ENCODE measurements at regions not wholly inside any gene's neighbourhood (a gene's known extent, or its start where the extent isn't known, plus 50 kb on each side); places are given as distances from the start of the nearest gene placed in this dataset.

DNA sequence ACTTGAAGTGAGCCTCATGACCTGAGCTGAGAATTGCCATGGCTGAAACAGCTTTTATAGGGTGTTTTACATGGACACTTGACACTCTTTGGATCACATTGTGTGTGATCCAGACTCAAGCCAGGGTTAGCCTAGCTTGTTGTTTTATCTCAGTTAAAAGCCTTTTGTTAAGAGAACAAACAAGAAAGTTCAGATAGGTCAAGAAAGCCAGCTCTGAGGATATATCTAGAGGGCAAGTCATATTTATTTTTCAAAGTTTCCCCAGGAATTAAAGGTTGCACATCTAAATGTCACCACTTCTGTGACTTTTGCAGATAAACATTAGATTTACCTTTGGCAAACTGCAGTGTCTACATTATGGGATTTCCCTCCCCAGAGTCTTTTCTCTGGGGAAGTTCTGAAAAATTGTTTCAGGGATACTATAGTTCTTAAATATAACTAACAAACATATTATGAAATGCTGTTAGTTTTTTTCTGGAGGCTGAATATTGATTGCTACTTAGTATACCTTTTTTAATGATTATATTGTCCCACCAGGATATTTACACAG lies 134.5 kb downstream of the C9orf152 start:
- FAIRE-seq (no peak), DNase-seq (ENCODE audit: insufficient read length) (no peak)
- no peak for TF ChIP-seq POLR2AphosphoS5 (IDR thresholded peaks at IDR 0.05; ENCODE audit: low read depth, low read length)
- TF ChIP-seq POLR2A (IDR thresholded peaks at IDR 0.05; ENCODE audit: low read depth, low read length): no peak
- no peak for TF ChIP-seq TAF1 (IDR thresholded peaks at IDR 0.05; ENCODE audit: borderline replicate concordance, low read depth, low read length)

DNA sequence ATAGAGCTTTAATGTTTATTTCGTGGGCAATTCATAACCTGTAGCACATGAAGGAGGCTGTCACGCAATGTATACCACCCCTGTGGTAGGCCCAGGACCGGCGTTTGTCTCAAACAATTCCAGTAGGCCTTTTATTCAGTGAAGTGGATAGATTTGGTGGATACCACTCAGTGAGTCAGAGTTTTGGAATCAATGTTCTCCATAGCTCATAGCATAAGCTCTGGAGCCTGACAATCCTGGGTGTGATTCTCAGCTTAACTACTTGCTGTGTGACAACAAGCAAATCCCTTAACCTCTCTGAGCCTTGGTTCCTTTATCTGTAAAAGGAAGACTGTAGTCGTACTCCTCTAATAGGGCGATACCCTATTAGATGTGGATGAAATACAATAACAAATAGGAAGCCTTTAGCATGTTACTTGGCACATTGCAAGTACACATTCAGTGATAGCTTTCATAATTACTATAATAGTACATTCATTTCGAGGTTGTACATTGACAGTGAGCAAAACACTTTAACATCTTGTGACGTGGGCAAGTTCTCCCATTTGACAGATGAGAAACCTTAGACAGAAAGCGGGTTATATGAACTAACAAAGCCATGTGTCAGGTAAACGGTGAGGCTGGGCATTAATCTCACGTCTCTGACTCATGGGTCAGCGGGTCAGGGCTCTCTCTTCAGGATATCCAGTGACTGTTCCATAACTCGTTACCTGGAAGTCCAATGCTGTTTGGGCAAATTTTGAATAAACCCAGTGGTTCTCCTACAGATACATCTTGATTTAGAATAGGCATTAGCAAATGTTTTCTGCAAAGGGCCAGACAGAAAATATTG lies 130.8 kb downstream of the C9orf152 start:
- TF ChIP-seq TAF1 (IDR thresholded peaks at IDR 0.05; ENCODE audit: borderline replicate concordance, low read depth, low read length) (no peak), POLR2A (IDR thresholded peaks at IDR 0.05; ENCODE audit: low read depth, low read length) (no peak), POLR2AphosphoS5 (IDR thresholded peaks at IDR 0.05; ENCODE audit: low read depth, low read length) (no peak)
- DNase-seq (ENCODE audit: insufficient read length) (no peak), FAIRE-seq (peak; percentile 79)

DNA sequence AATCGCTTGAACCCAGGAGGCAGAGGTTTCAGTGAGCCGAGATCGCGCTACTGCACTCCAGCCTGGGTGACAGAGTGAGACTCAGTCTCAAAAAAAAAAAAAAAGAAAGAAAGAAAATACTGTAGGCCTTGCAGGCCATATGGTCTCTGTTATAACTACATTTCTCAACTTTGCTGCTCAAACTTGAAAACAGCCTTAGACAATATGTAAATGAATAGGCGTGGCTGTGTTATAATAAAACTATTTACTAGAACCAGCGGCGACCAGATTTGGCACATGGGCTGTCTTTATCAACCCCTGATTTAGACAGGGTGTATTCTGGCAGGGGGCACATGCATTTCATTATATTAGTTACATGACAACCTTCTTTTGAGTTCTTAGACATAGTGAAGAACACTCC lies 130.0 kb downstream of the C9orf152 start:
- FAIRE-seq (no peak), DNase-seq (ENCODE audit: insufficient read length) (no peak)
- TF ChIP-seq POLR2A (IDR thresholded peaks at IDR 0.05; ENCODE audit: low read depth, low read length) (no peak), POLR2AphosphoS5 (IDR thresholded peaks at IDR 0.05; ENCODE audit: low read depth, low read length) (no peak), TAF1 (IDR thresholded peaks at IDR 0.05; ENCODE audit: borderline replicate concordance, low read depth, low read length) (no peak)

GRCh38 chr9:110078604-110079003 lies 129.4 kb downstream of the C9orf152 start:
- TF ChIP-seq POLR2AphosphoS5 (IDR thresholded peaks at IDR 0.05; ENCODE audit: low read depth, low read length) (no peak), POLR2A (IDR thresholded peaks at IDR 0.05; ENCODE audit: low read depth, low read length) (no peak), TAF1 (IDR thresholded peaks at IDR 0.05; ENCODE audit: borderline replicate concordance, low read depth, low read length) (no peak)
- FAIRE-seq: peak; percentile 58
- DNase-seq (ENCODE audit: insufficient read length): no peak

- FAIRE-seq (no peak), DNase-seq (ENCODE audit: insufficient read length) (no peak)
- TF ChIP-seq POLR2A (IDR thresholded peaks at IDR 0.05; ENCODE audit: low read depth, low read length): no peak
- no peak for TF ChIP-seq POLR2AphosphoS5 (IDR thresholded peaks at IDR 0.05; ENCODE audit: low read depth, low read length)
- TF ChIP-seq TAF1 (IDR thresholded peaks at IDR 0.05; ENCODE audit: borderline replicate concordance, low read depth, low read length): no peak
Measured at GRCh38 chr9:110081395-110081794, 126.6 kb downstream of the C9orf152 start.

DNA sequence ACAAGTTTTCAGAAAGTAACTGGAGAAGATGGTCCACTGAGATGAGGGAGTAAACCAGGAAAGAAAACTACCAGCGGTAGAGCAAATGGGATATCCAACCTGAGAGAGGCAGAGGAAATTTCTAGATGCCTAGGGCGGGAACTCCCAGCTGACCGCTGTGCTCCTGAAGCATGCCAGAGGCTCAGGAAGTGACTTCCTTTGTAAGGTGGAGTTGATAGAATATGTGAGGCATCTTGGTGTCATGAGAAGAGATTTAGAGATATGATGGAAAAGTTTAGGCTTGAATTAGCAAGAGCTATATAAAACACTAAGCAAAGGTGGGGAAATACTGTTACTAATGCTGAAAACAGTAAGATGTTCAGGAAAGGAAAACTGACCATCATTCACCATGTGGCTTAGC lies 124.1 kb downstream of the C9orf152 start:
- DNase-seq (ENCODE audit: insufficient read length) (no peak), FAIRE-seq (no peak)
- TF ChIP-seq POLR2AphosphoS5 (IDR thresholded peaks at IDR 0.05; ENCODE audit: low read depth, low read length): no peak
- no peak for TF ChIP-seq POLR2A (IDR thresholded peaks at IDR 0.05; ENCODE audit: low read depth, low read length)
- no peak for TF ChIP-seq TAF1 (IDR thresholded peaks at IDR 0.05; ENCODE audit: borderline replicate concordance, low read depth, low read length)

DNA sequence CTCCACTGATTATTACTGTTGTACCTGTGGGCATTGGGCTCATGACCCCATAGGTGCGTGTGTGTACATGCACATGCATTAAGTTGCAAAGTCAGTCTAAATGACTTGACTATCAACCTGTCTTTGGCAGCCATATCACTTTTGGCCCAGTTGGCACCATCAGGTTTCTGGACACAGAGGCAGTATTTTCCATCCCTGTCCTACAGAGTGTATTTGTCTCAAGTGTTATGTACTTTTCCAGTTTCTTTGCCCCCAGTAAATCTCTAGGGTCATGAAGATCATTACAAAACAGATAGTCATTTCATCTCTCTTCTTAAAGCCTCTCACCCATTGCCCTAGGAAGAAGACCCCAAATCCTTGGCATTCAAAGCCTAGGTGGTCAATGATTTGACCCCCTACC lies 121.4 kb downstream of the C9orf152 start:
- DNase-seq (ENCODE audit: insufficient read length): no peak
- no peak for FAIRE-seq
- no peak for TF ChIP-seq TAF1 (IDR thresholded peaks at IDR 0.05; ENCODE audit: borderline replicate concordance, low read depth, low read length)
- TF ChIP-seq POLR2A (IDR thresholded peaks at IDR 0.05; ENCODE audit: low read depth, low read length): no peak
- TF ChIP-seq POLR2AphosphoS5 (IDR thresholded peaks at IDR 0.05; ENCODE audit: low read depth, low read length): no peak

- FAIRE-seq (no peak), DNase-seq (ENCODE audit: insufficient read length) (no peak)
- TF ChIP-seq POLR2A (IDR thresholded peaks at IDR 0.05; ENCODE audit: low read depth, low read length) (no peak), POLR2AphosphoS5 (IDR thresholded peaks at IDR 0.05; ENCODE audit: low read depth, low read length) (no peak), TAF1 (IDR thresholded peaks at IDR 0.05; ENCODE audit: borderline replicate concordance, low read depth, low read length) (no peak)
Measured at GRCh38 chr9:110087605-110088004, 120.4 kb downstream of the C9orf152 start.

- TF ChIP-seq TAF1 (IDR thresholded peaks at IDR 0.05; ENCODE audit: borderline replicate concordance, low read depth, low read length): no peak
- TF ChIP-seq POLR2AphosphoS5 (IDR thresholded peaks at IDR 0.05; ENCODE audit: low read depth, low read length): no peak
- no peak for TF ChIP-seq POLR2A (IDR thresholded peaks at IDR 0.05; ENCODE audit: low read depth, low read length)
- no peak for DNase-seq (ENCODE audit: insufficient read length)
- no peak for FAIRE-seq
Measured at GRCh38 chr9:110088099-110088498, 119.9 kb downstream of the C9orf152 start.

DNA sequence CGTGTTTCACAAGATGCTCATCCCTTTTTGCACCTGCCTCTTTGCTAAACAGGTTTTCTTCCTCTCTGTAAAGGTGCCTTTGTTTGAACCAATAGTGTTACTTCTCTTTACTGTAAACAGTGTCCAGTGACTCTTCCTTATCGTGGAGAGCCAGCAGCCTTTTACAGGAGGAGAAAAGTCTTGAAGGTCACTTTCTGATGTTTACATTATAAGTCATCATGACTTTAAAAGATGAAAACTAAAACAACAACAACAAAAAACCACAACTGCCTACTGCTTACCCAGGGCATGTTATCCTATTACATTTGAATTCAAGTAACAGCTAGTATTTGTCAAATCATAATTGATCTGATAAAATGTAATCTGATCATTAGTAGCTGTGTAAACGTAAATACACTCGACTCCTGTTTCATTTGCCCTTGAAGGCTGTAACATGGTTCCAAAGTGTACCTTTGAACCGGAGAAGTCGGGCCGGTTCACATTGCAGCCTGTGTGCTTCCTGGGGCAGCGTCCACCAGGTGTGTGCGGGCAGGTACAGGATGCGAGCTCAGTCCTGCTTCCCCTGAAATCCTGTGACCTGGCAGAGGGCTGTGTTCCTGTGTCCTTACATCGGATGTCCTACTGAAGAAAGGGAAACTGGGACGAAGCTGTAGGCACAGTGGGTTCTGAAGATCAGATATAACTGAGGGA lies 118.1 kb downstream of the C9orf152 start:
- no peak for FAIRE-seq
- no peak for DNase-seq (ENCODE audit: insufficient read length)
- no peak for TF ChIP-seq POLR2AphosphoS5 (IDR thresholded peaks at IDR 0.05; ENCODE audit: low read depth, low read length)
- TF ChIP-seq POLR2A (IDR thresholded peaks at IDR 0.05; ENCODE audit: low read depth, low read length): no peak
- no peak for TF ChIP-seq TAF1 (IDR thresholded peaks at IDR 0.05; ENCODE audit: borderline replicate concordance, low read depth, low read length)

DNA sequence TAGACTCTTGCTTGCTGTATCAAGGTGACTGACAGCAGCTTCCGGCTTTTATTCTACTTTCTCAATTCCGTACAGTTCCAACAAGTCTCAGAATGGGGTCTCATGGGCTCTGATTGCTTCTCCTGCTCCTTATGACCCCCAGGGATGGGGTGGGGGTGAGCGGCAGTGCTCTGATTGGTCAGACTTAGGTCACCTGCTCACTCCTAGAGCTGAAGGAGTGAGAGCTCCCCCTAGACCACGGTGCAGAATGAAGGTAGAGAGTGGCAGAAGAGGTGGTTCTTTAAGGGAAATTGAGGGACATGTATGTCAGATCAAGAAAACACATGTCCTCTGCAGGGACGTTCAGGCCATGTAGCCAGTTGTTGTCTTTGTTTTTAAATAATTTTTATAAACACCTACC lies 115.2 kb downstream of the C9orf152 start:
- DNase-seq (ENCODE audit: insufficient read length) (no peak), FAIRE-seq (no peak)
- no peak for TF ChIP-seq POLR2AphosphoS5 (IDR thresholded peaks at IDR 0.05; ENCODE audit: low read depth, low read length)
- TF ChIP-seq TAF1 (IDR thresholded peaks at IDR 0.05; ENCODE audit: borderline replicate concordance, low read depth, low read length): no peak
- TF ChIP-seq POLR2A (IDR thresholded peaks at IDR 0.05; ENCODE audit: low read depth, low read length): no peak

Measured in GM12892 (cell line).